B cell (primary cell): ENCODE measurements at regions not wholly inside any gene's neighbourhood (a gene's known extent, or its start where the extent isn't known, plus 50 kb on each side); places are given as distances from the start of the nearest gene placed in this dataset.

Source experiments
- EZH2 ChIP-seq: IDR thresholded peaks from 2 replicates; pipeline ENCODE4 v1.6.1; 2012; ENCODE audit warnings: borderline replicate concordance, low read depth, mild to moderate bottlenecking, moderate library complexity, low read length; ENCODE audit not compliant: insufficient read depth, poor library complexity, severe bottlenecking
- TF ChIP-seq, protein P1 (sequence below): fragments of 200-600 bp; IDR thresholded peaks from one replicate; pipeline ENCODE4 v1.8.0; 2022; ENCODE audit warnings: antibody characterized with exemption, mild to moderate bottlenecking

DNA sequence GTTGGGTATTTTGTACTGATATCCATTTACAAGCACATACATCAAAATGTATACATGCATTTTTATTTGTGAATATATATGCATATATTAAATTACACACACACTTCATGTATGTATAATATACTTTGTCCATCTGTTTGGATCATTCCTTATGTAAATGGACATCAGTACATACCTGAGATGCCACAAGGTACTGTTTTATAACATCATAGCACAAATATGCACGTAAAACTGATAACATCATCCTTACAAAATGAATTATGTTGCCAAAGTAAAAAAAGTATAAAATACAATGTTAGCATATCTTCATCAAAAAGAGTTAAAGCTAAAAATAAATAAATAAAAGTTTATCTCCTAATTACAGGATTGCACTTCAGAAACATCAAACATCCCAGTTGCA lies 634.8 kb upstream of the UBE2E2 start:
- TF ChIP-seq, protein P1, sequence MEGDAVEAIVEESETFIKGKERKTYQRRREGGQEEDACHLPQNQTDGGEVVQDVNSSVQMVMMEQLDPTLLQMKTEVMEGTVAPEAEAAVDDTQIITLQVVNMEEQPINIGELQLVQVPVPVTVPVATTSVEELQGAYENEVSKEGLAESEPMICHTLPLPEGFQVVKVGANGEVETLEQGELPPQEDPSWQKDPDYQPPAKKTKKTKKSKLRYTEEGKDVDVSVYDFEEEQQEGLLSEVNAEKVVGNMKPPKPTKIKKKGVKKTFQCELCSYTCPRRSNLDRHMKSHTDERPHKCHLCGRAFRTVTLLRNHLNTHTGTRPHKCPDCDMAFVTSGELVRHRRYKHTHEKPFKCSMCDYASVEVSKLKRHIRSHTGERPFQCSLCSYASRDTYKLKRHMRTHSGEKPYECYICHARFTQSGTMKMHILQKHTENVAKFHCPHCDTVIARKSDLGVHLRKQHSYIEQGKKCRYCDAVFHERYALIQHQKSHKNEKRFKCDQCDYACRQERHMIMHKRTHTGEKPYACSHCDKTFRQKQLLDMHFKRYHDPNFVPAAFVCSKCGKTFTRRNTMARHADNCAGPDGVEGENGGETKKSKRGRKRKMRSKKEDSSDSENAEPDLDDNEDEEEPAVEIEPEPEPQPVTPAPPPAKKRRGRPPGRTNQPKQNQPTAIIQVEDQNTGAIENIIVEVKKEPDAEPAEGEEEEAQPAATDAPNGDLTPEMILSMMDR, result no peak
- TF ChIP-seq EZH2, result no peak
